GM19023 (cell line): ENCODE measurements at regions not wholly inside any gene's neighbourhood (a gene's known extent, or its start where the extent isn't known, plus 50 kb on each side); places are given as distances from the start of the nearest gene placed in this dataset.

Experiments
- ATAC-seq: cut with Tn5 transposase; IDR thresholded peaks from one replicate; pipeline ENCODE4 v1.9.1; 2021; ENCODE audit warnings: mild to moderate bottlenecking, moderate library complexity; ENCODE audit not compliant: unreplicated experiment

GRCh38 chr5:96079962-96080361 is 118.3 kb upstream of the ELL2 start:
- no peak for ATAC-seq

GRCh38 chr5:96079075-96079474 is 117.4 kb upstream of the ELL2 start:
- ATAC-seq: no peak

GRCh38 chr5:96076451-96076850 is 114.8 kb upstream of the ELL2 start:
- no peak for ATAC-seq

- ATAC-seq: no peak
These were observed 114.1 kb upstream of the ELL2 start for GRCh38 chr5:96075579-96076289.

- no peak for ATAC-seq
These were observed 113.2 kb upstream of the ELL2 start for GRCh38 chr5:96074870-96075269.

- ATAC-seq: no peak
These were observed 112.8 kb upstream of the ELL2 start for GRCh38 chr5:96074460-96074859.

GRCh38 chr5:96072791-96073165 is 111.1 kb upstream of the ELL2 start:
- ATAC-seq: no peak

- no peak for ATAC-seq
These were observed 110.6 kb upstream of the ELL2 start for GRCh38 chr5:96072138-96072790.

GRCh38 chr5:96070622-96071225 is 109.1 kb upstream of the ELL2 start:
- no peak for ATAC-seq

- ATAC-seq: no peak
These were observed 106.4 kb upstream of the ELL2 start for GRCh38 chr5:96067894-96068614.

GRCh38 chr5:96067251-96067650 is 105.6 kb upstream of the ELL2 start:
- ATAC-seq: no peak

- ATAC-seq: no peak
These were observed 104.7 kb upstream of the ELL2 start for GRCh38 chr5:96066386-96066719.

GRCh38 chr5:96065685-96066385 is 104.2 kb upstream of the ELL2 start:
- no peak for ATAC-seq

GRCh38 chr5:96064877-96065276 is 103.2 kb upstream of the ELL2 start:
- no peak for ATAC-seq

- ATAC-seq: no peak
These were observed 101.2 kb upstream of the ELL2 start for GRCh38 chr5:96062836-96063235.

GRCh38 chr5:96058084-96058483 is 96.4 kb upstream of the ELL2 start:
- no peak for ATAC-seq

GRCh38 chr5:96054311-96055030 is 92.8 kb upstream of the ELL2 start:
- no peak for ATAC-seq

GRCh38 chr5:96053063-96053735 is 91.5 kb upstream of the ELL2 start:
- no peak for ATAC-seq

- no peak for ATAC-seq
These were observed 90.7 kb upstream of the ELL2 start for GRCh38 chr5:96052374-96052773.

- ATAC-seq: no peak
These were observed 89.8 kb upstream of the ELL2 start for GRCh38 chr5:96051401-96051830.
